Breast epithelium (tissue), 3 donors: ENCODE measurements at regions not wholly inside any gene's neighbourhood (a gene's known extent, or its start where the extent isn't known, plus 50 kb on each side); places are given as distances from the start of the nearest gene placed in this dataset.

Experiments
- CTCF ChIP-seq, 3 donors: fragments of 450-650 bp; IDR thresholded peaks; one replicate each; pipeline ENCODE4 v1.5.1; 2016 to 2017; ENCODE audit warnings: antibody characterized with exemption in 3 of 3, mild to moderate bottlenecking in 3 of 3, moderate library complexity in 3 of 3
- POLR2A ChIP-seq: fragments of 450-650 bp; IDR thresholded peaks from one replicate; pipeline ENCODE4 v1.6.1; 2016; ENCODE audit warnings: antibody characterized with exemption, mild to moderate bottlenecking, moderate library complexity
- POLR2AphosphoS5 ChIP-seq, 3 donors: sonication (generic); formaldehyde crosslinking; IDR thresholded peaks; one replicate each; pipeline ENCODE4 v1.6.1; 2017; ENCODE audit warnings: antibody characterized with exemption in 3 of 3

GRCh38 chr3:25120665-25121064, 307.4 kb upstream of the RARB start:
- no peak for TF ChIP-seq CTCF (IDR thresholded peaks at IDR 0.05)
- no peak for TF ChIP-seq POLR2A
- TF ChIP-seq POLR2AphosphoS5 (IDR thresholded peaks at IDR 0.05), result no peak
